Epidermal melanocyte (primary cell): ENCODE measurements at regions not wholly inside any gene's neighbourhood (a gene's known extent, or its start where the extent isn't known, plus 50 kb on each side); places are given as distances from the start of the nearest gene placed in this dataset.

Experiments used
- DNase-seq: peaks from one replicate; pipeline ENCODE4 v3.0.0; 2011; ENCODE audit warnings: low spot score; ENCODE audit not compliant: insufficient read length

GRCh38 chr2:150019063-150019462 is 431.5 kb upstream of the MMADHC start:
- DNase-seq, result no peak

GRCh38 chr2:150012986-150013385 is 425.4 kb upstream of the MMADHC start:
- no peak for DNase-seq

GRCh38 chr2:150011161-150011730 is 423.7 kb upstream of the MMADHC start:
- DNase-seq, result no peak

- no peak for DNase-seq
These were observed 421.3 kb upstream of the MMADHC start for GRCh38 chr2:150008901-150009300.

- no peak for DNase-seq
These were observed 420.3 kb upstream of the MMADHC start for GRCh38 chr2:150007815-150008430.

GRCh38 chr2:150006591-150006990 is 419.0 kb upstream of the MMADHC start:
- no peak for DNase-seq

- no peak for DNase-seq
These were observed 416.0 kb upstream of the MMADHC start for GRCh38 chr2:150003544-150003943.

- no peak for DNase-seq
These were observed 414.2 kb upstream of the MMADHC start for GRCh38 chr2:150001788-150002187.

- DNase-seq, result no peak
These were observed 409.3 kb upstream of the MMADHC start for GRCh38 chr2:149996901-149997300.

GRCh38 chr2:149994057-149994728 is 406.6 kb upstream of the MMADHC start:
- DNase-seq, result no peak

- DNase-seq, result no peak
These were observed 405.7 kb upstream of the MMADHC start for GRCh38 chr2:149993316-149993715.

GRCh38 chr2:149991576-149991975 is 404.0 kb upstream of the MMADHC start:
- DNase-seq, result no peak

GRCh38 chr2:149990965-149991364 is 403.4 kb upstream of the MMADHC start:
- no peak for DNase-seq

GRCh38 chr2:149989447-149990063 is 402.0 kb upstream of the MMADHC start:
- DNase-seq, result no peak

- DNase-seq, result no peak
These were observed 400.8 kb upstream of the MMADHC start for GRCh38 chr2:149988361-149988760.

- no peak for DNase-seq
These were observed 399.3 kb upstream of the MMADHC start for GRCh38 chr2:149986861-149987260.

- DNase-seq, result no peak
These were observed 396.7 kb upstream of the MMADHC start for GRCh38 chr2:149984311-149984710.

GRCh38 chr2:149972066-149972465 is 384.5 kb upstream of the MMADHC start:
- peak; percentile 33 for DNase-seq

GRCh38 chr2:149954981-149955600 is 367.5 kb upstream of the MMADHC start:
- no peak for DNase-seq

- DNase-seq, result no peak
These were observed 366.1 kb upstream of the MMADHC start for GRCh38 chr2:149953627-149954026.

GRCh38 chr2:149931486-149931885 is 343.9 kb upstream of the MMADHC start:
- DNase-seq, result no peak

- DNase-seq, result no peak
These were observed 340.4 kb upstream of the MMADHC start for GRCh38 chr2:149928011-149928410.
